Caco-2 (cell line): ENCODE measurements at regions not wholly inside any gene's neighbourhood (a gene's known extent, or its start where the extent isn't known, plus 50 kb on each side); places are given as distances from the start of the nearest gene placed in this dataset.

ENCODE experiments used
- BruUV-seq: library from RNA; stranded (reverse); fragments of 400-500 nt; replicated peaks from 2 replicates; lab custom pipeline; 2021; lab: Mats Ljungman, UMichigan
- CTCF ChIA-PET: fragments of 300-600 bp; sonication (Branson Sonifier 250); formaldehyde crosslinking; loops from one replicate; lab custom pipeline; 2022; ENCODE audit warnings: antibody characterized with exemption; lab: Charles Lee
- POLR2A ChIA-PET: fragments of 300-600 bp; sonication (Branson Sonifier 250); formaldehyde crosslinking; loops from one replicate; lab custom pipeline; 2022; ENCODE audit warnings: antibody characterized with exemption; lab: Charles Lee
- DNase-seq, 2 experiments: peaks; one replicate each; pipeline versions ENCODE4 v3.0.0 to v3.0.0-alpha.2; 2020 to 2022
- H3K27me3 ChIP-seq: replicated peaks from 2 replicates; pipeline ENCODE4 v1.6.0; 2011; ENCODE audit warnings: low read length; ENCODE audit not compliant: control insufficient read depth, insufficient read depth
- H3K36me3 ChIP-seq: 2 replicates; pipeline ENCODE4 v1.5.1; 2011; ENCODE audit warnings: low read length; ENCODE audit not compliant: control insufficient read depth, insufficient read depth
- H3K4me1 ChIP-seq: fragments of 250-450 bp; sonication (Bioruptor Pico); 2 replicates; pipeline ENCODE4 v1.5.1; 2020; ENCODE audit warnings: mild to moderate bottlenecking
- H3K4me3 ChIP-seq: 2 replicates; pipeline ENCODE4 v1.5.1; 2011; ENCODE audit warnings: low read depth, mild to moderate bottlenecking, control low read depth, low read length
- H3K9me3 ChIP-seq: fragments of 250-450 bp; sonication (Bioruptor Pico); 2 replicates; pipeline ENCODE4 v1.5.1; 2020; ENCODE audit warnings: mild to moderate bottlenecking, moderate library complexity
- H3K27ac Mint-ChIP-seq: one replicate; pipeline ENCODE4 v1.8.0; 2022; ENCODE audit warnings: mixed read lengths; ENCODE audit not compliant: unreplicated experiment
- H3K27me3 Mint-ChIP-seq: one replicate; pipeline ENCODE4 v1.8.0; 2022; ENCODE audit warnings: mixed read lengths; ENCODE audit not compliant: insufficient read depth, unreplicated experiment
- H3K36me3 Mint-ChIP-seq: one replicate; pipeline ENCODE4 v1.8.0; 2022; ENCODE audit warnings: mild to moderate bottlenecking, mixed read lengths; ENCODE audit not compliant: insufficient read depth, unreplicated experiment
- H3K4me1 Mint-ChIP-seq: one replicate; pipeline ENCODE4 v1.8.0; 2022; ENCODE audit warnings: low read depth, mixed read lengths; ENCODE audit not compliant: unreplicated experiment
- H3K4me3 Mint-ChIP-seq: one replicate; pipeline ENCODE4 v1.8.0; 2022; ENCODE audit warnings: mild to moderate bottlenecking, moderate library complexity, mixed read lengths; ENCODE audit not compliant: unreplicated experiment
- H3K9me3 Mint-ChIP-seq: one replicate; pipeline ENCODE4 v1.8.0; 2022; ENCODE audit warnings: mixed read lengths; ENCODE audit not compliant: unreplicated experiment
- CTCF ChIP-seq, 2 experiments: fragments of 200-600 bp in 1 of 2; IDR thresholded peaks; 1 replicate in 1 of 2; 2 replicates in 1 of 2; pipeline versions ENCODE4 v1.5.1 to v1.8.0; 2011 to 2022; ENCODE audit warnings: antibody characterized with exemption in 1 of 2, control low read depth in 1 of 2, inconsistent platforms in 1 of 2, low read depth in 1 of 2, low read length in 1 of 2, mild to moderate bottlenecking in 1 of 2, moderate library complexity in 1 of 2; ENCODE audit not compliant: insufficient read depth in 1 of 2, severe bottlenecking in 1 of 2, unreplicated experiment in 1 of 2
- intact Hi-C: fragments of 100-400 bp; cut with micrococcal nuclease; formaldehyde crosslinking; loops from one replicate; pipeline ENCODE4 v1.10.0; 2022; ENCODE audit not compliant: unreplicated experiment

GRCh38 chr16:87098361-87098760 is 218.8 kb downstream of the C16orf95 start:
- POLR2A ChIA-PET, result no interaction called here
- CTCF ChIA-PET, result no interaction called here
- no peak overlapping the region for H3K4me3 Mint-ChIP-seq
- H3K36me3 Mint-ChIP-seq, result no peaks in the 10 kb centered on the region
- Histone ChIP-seq H3K4me1 (no peaks in the 10 kb centered on the region), H3K36me3 (no peaks in the 10 kb centered on the region), H3K27me3 (no peaks in the 10 kb centered on the region; the same call in 1 of the 2 replicates), H3K9me3 (no peaks in the 10 kb centered on the region), H3K4me3 (no peak overlapping the region)
- no peaks in the 10 kb centered on the region for H3K4me1 Mint-ChIP-seq
- intact Hi-C loops, result no loop called here
- no peak for TF ChIP-seq CTCF (IDR thresholded peaks at IDR 0.05; ENCODE audit: insufficient read depth in 1 of 2, low read depth in 1 of 2, low read length in 1 of 2, severe bottlenecking in 1 of 2, unreplicated experiment in 1 of 2)
- H3K27me3 Mint-ChIP-seq, result peaks cover 27% of the 10 kb centered on the region
- BruUV-seq, result no TSS peak
- no peaks in the 10 kb centered on the region for H3K9me3 Mint-ChIP-seq
- DNase-seq, result no peak
- H3K27ac Mint-ChIP-seq, result no peak overlapping the region

- Mint-ChIP-seq H3K4me1 (no peaks in the 10 kb centered on the region), H3K27me3 (peaks cover 24% of the 10 kb centered on the region), H3K36me3 (no peaks in the 10 kb centered on the region), H3K4me3 (no peak overlapping the region), H3K27ac (no peak overlapping the region), H3K9me3 (no peaks in the 10 kb centered on the region)
- BruUV-seq, result no TSS peak
- intact Hi-C loops, result no loop called here
- Histone ChIP-seq H3K9me3 (no peaks in the 10 kb centered on the region), H3K36me3 (no peaks in the 10 kb centered on the region), H3K27me3 (no peaks in the 10 kb centered on the region; the same call in 1 of the 2 replicates), H3K4me1 (no peaks in the 10 kb centered on the region), H3K4me3 (no peak overlapping the region)
- no peak for DNase-seq
- ChIA-PET POLR2A (interaction anchor here (0.6 kb wide), 1 partner anchor 781 kb away, joined by 3 read pairs; no protein-coding TSS in a partner anchor), CTCF (interaction anchor here (0.5 kb wide), 1 partner anchor 528 kb away, joined by 3 read pairs; no protein-coding TSS in a partner anchor)
- no peak for TF ChIP-seq CTCF (IDR thresholded peaks at IDR 0.05; ENCODE audit: insufficient read depth in 1 of 2, low read depth in 1 of 2, low read length in 1 of 2, severe bottlenecking in 1 of 2, unreplicated experiment in 1 of 2)
Observed at GRCh38 chr16:87098976-87099720, 218.0 kb downstream of the C16orf95 start.

- ChIA-PET CTCF (no interaction called here), POLR2A (no interaction called here)
- Mint-ChIP-seq H3K9me3 (no peaks in the 10 kb centered on the region), H3K4me1 (no peaks in the 10 kb centered on the region), H3K4me3 (no peak overlapping the region), H3K27ac (no peak overlapping the region), H3K36me3 (no peaks in the 10 kb centered on the region), H3K27me3 (peaks cover 19% of the 10 kb centered on the region)
- DNase-seq, result no peak
- Histone ChIP-seq H3K27me3 (no peaks in the 10 kb centered on the region; the same call in 1 of the 2 replicates), H3K36me3 (no peaks in the 10 kb centered on the region), H3K9me3 (no peaks in the 10 kb centered on the region), H3K4me1 (no peaks in the 10 kb centered on the region), H3K4me3 (no peak overlapping the region)
- no TSS peak for BruUV-seq
- no peak for TF ChIP-seq CTCF (IDR thresholded peaks at IDR 0.05; ENCODE audit: insufficient read depth in 1 of 2, low read depth in 1 of 2, low read length in 1 of 2, severe bottlenecking in 1 of 2, unreplicated experiment in 1 of 2)
- intact Hi-C loops, result no loop called here
Observed at GRCh38 chr16:87100306-87101058, 216.7 kb downstream of the C16orf95 start.
